ENCODE measurements at regions not wholly inside any gene's neighbourhood (a gene's known extent, or its start where the extent isn't known, plus 50 kb on each side); places are given as distances from the start of the nearest gene placed in this dataset.

DNA sequence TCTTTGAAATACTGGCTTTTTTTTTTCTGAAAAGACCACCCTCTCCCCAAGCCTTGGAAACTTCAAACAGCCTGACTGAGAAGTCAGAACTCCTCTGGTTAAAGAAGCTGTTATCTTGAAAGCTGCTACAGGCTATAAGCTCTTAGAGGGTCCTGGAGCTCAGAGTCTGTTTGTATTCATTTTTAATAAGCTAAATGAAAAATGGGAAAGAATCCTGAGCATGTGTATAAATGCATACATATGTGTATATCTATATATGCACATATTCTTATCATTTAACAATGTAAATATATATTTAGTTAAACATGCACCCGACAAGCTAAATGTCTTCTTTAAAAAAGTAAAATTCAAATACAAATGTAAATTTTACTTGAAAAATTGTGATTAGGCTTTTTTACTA is 494.9 kb upstream of the POU3F2 start:
- DNase-seq, result no peak
- Histone ChIP-seq H3K36me3 (no peaks in the 10 kb centered on the region), H3K4me1 (no peaks in the 10 kb centered on the region), H3K4me3 (no peak overlapping the region), H3K27me3 (no peaks in the 10 kb centered on the region), H3K27ac (no peak overlapping the region), H3K9me3 (no peaks in the 10 kb centered on the region)
- ATAC-seq, result no peak
- TF ChIP-seq, protein P1, sequence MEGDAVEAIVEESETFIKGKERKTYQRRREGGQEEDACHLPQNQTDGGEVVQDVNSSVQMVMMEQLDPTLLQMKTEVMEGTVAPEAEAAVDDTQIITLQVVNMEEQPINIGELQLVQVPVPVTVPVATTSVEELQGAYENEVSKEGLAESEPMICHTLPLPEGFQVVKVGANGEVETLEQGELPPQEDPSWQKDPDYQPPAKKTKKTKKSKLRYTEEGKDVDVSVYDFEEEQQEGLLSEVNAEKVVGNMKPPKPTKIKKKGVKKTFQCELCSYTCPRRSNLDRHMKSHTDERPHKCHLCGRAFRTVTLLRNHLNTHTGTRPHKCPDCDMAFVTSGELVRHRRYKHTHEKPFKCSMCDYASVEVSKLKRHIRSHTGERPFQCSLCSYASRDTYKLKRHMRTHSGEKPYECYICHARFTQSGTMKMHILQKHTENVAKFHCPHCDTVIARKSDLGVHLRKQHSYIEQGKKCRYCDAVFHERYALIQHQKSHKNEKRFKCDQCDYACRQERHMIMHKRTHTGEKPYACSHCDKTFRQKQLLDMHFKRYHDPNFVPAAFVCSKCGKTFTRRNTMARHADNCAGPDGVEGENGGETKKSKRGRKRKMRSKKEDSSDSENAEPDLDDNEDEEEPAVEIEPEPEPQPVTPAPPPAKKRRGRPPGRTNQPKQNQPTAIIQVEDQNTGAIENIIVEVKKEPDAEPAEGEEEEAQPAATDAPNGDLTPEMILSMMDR (IDR thresholded peaks at IDR 0.05), result no peak
- intact Hi-C loops (cut with DNase I), result no loop called here

DNA sequence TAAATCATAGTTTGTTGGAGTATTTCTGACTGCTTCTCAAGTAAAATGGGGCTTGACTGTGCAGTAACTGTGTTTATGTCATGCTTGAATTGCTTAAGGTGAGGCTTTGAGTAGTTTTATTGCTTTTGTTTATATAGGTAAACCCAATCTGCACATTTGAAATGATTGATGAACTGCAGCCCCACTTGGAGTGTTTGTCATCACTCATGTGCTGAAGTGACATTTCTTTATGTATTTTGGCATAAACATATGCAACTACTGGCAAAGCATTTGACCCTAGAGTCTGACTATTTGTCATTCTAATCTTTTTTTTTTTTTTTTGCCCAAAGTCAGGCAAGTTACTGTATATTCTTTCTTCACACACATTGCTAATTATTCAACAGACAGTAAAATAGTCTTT is 491.4 kb upstream of the POU3F2 start:
- H3K4me3 ChIP-seq, result no peak overlapping the region
- no peaks in the 10 kb centered on the region for H3K9me3 ChIP-seq
- no peaks in the 10 kb centered on the region for H3K36me3 ChIP-seq
- no peak for DNase-seq
- intact Hi-C loops (cut with DNase I), result no loop called here
- TF ChIP-seq, protein P1 (IDR thresholded peaks at IDR 0.05), result no peak
- no peaks in the 10 kb centered on the region for H3K4me1 ChIP-seq
- H3K27ac ChIP-seq, result no peak overlapping the region
- H3K27me3 ChIP-seq, result no peaks in the 10 kb centered on the region
- no peak for ATAC-seq

DNA sequence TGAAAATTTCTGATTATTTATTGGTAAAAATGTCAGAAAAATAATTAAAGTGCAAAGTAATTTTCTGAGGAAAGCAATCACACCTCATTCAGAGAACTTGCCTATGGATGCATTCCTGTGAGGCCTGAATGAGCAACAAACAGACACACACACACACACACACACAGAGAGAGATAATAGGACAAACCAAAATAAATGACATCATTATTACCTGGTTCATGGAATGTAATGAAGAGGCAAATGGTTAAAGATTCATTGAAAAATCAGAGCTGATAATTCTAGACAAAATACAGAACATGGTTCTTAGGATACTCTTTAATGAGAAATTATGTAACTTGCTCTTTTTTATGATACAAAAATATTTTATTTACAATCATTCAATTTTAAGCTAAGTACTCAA is 490.6 kb upstream of the POU3F2 start:
- Histone ChIP-seq H3K4me3 (no peak overlapping the region), H3K27me3 (no peaks in the 10 kb centered on the region), H3K9me3 (no peaks in the 10 kb centered on the region), H3K4me1 (no peaks in the 10 kb centered on the region), H3K27ac (no peak overlapping the region), H3K36me3 (no peaks in the 10 kb centered on the region)
- ATAC-seq, result no peak
- DNase-seq, result no peak
- TF ChIP-seq, protein P1 (IDR thresholded peaks at IDR 0.05), result no peak
- intact Hi-C loops (cut with DNase I), result no loop called here

DNA sequence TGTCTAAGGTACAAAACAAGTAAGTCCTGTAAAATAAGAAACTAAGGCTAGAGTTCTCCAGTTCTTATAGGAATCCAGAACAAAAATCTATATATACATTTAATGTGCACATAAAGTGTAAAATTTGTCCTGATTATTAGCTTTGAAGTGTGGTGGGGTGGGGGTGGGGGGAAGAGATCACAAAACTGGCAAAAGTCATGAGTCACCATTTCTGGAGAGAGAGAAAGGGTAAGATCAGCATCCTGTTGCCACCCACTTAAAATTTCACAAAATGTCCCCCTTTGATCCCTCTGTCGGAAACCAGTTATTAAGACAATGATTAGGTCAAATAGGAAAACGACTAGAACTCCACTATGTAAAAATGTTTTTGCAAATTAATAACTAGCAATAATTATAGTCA is 482.0 kb upstream of the POU3F2 start:
- TF ChIP-seq, protein P1 (IDR thresholded peaks at IDR 0.05), result no peak
- DNase-seq, result no peak
- intact Hi-C loops (cut with DNase I), result no loop called here
- H3K27me3 ChIP-seq, result no peaks in the 10 kb centered on the region
- no peaks in the 10 kb centered on the region for H3K4me1 ChIP-seq
- H3K27ac ChIP-seq, result no peak overlapping the region
- H3K9me3 ChIP-seq, result no peaks in the 10 kb centered on the region
- ATAC-seq, result no peak
- no peaks in the 10 kb centered on the region for H3K36me3 ChIP-seq
- H3K4me3 ChIP-seq, result no peak overlapping the region

DNA sequence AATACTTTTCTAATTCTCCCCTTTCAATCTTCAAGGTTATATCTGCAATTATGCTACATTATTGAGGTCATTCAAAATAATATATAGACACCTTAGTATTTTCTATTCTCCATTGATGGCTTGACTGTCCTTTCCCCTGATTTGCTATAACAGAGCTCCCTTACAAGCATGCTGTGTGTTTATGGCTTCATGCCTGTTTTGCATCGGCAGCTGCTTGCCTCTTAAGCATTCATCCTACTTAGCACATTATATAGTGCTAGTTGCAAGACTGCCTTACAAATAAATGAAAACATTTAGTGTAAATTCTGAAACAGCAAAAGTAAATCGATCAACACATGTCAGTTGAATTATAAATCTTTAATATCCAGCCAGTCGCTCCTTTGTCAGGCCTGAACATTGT is 476.2 kb upstream of the POU3F2 start:
- DNase-seq, result no peak
- H3K27ac ChIP-seq, result no peak overlapping the region
- H3K27me3 ChIP-seq, result no peaks in the 10 kb centered on the region
- no peak for ATAC-seq
- H3K4me1 ChIP-seq, result no peaks in the 10 kb centered on the region
- no peaks in the 10 kb centered on the region for H3K9me3 ChIP-seq
- H3K36me3 ChIP-seq, result no peaks in the 10 kb centered on the region
- H3K4me3 ChIP-seq, result no peak overlapping the region
- intact Hi-C loops (cut with DNase I), result no loop called here
- TF ChIP-seq, protein P1 (IDR thresholded peaks at IDR 0.05), result no peak

Measured in left lung (tissue), 4 donors.